ENCODE measurements at regions not wholly inside any gene's neighbourhood (a gene's known extent, or its start where the extent isn't known, plus 50 kb on each side); places are given as distances from the start of the nearest gene placed in this dataset.

- no peak for DNase-seq
These were observed 194.2 kb upstream of the LRRC7 start for GRCh38 chr1:69373520-69373919.

- DNase-seq = no peak
These were observed 191.3 kb upstream of the LRRC7 start for GRCh38 chr1:69376408-69376807.

- no peak for DNase-seq
These were observed 190.2 kb upstream of the LRRC7 start for GRCh38 chr1:69377507-69377906.

- no peak for DNase-seq
These were observed 179.7 kb upstream of the LRRC7 start for GRCh38 chr1:69388044-69388443.

- no peak for DNase-seq
These were observed 167.6 kb upstream of the LRRC7 start for GRCh38 chr1:69400128-69400527.

- no peak for DNase-seq
These were observed 165.8 kb upstream of the LRRC7 start for GRCh38 chr1:69401879-69402278.

GRCh38 chr1:69403756-69404320 lies 163.9 kb upstream of the LRRC7 start:
- DNase-seq = no peak

GRCh38 chr1:69404486-69404885 lies 163.2 kb upstream of the LRRC7 start:
- DNase-seq = no peak

GRCh38 chr1:69406244-69406643 lies 161.5 kb upstream of the LRRC7 start:
- DNase-seq = no peak

GRCh38 chr1:69409731-69410456 lies 157.8 kb upstream of the LRRC7 start:
- DNase-seq = no peak

- DNase-seq = no peak
These were observed 157.3 kb upstream of the LRRC7 start for GRCh38 chr1:69410457-69410850.

GRCh38 chr1:69410893-69411292 lies 156.8 kb upstream of the LRRC7 start:
- DNase-seq = no peak

GRCh38 chr1:69411617-69412016 lies 156.1 kb upstream of the LRRC7 start:
- no peak for DNase-seq

- DNase-seq = no peak
These were observed 154.6 kb upstream of the LRRC7 start for GRCh38 chr1:69413129-69413528.

GRCh38 chr1:69414574-69414973 lies 153.1 kb upstream of the LRRC7 start:
- no peak for DNase-seq

- no peak for DNase-seq
These were observed 146.4 kb upstream of the LRRC7 start for GRCh38 chr1:69421286-69421685.

GRCh38 chr1:69425871-69426270 lies 141.9 kb upstream of the LRRC7 start:
- no peak for DNase-seq

- no peak for DNase-seq
These were observed 141.3 kb upstream of the LRRC7 start for GRCh38 chr1:69426401-69426800.

GRCh38 chr1:69433073-69433472 lies 134.6 kb upstream of the LRRC7 start:
- no peak for DNase-seq

- DNase-seq = no peak
These were observed 131.6 kb upstream of the LRRC7 start for GRCh38 chr1:69436151-69436550.

GRCh38 chr1:69438056-69438795 lies 129.5 kb upstream of the LRRC7 start:
- no peak for DNase-seq

- no peak for DNase-seq
These were observed 126.2 kb upstream of the LRRC7 start for GRCh38 chr1:69441496-69441895.

GRCh38 chr1:69451196-69451595 lies 116.5 kb upstream of the LRRC7 start:
- DNase-seq = no peak

GRCh38 chr1:69455718-69456117 lies 112.0 kb upstream of the LRRC7 start:
- DNase-seq = peak in 1 of 4 experiments; percentile 0
